HG03108 (cell line): ENCODE measurements at regions not wholly inside any gene's neighbourhood (a gene's known extent, or its start where the extent isn't known, plus 50 kb on each side); places are given as distances from the start of the nearest gene placed in this dataset.
"Not testable (repeated sequence)": the region's sequence is repeated elsewhere in the genome, so short reads cannot be mapped to it uniquely, and the experiment has no call there.

Experiments used
- ATAC-seq: cut with Tn5 transposase; IDR thresholded peaks from one replicate; pipeline ENCODE4 v1.9.1; 2021; ENCODE audit warnings: moderate library complexity; ENCODE audit not compliant: unreplicated experiment

DNA sequence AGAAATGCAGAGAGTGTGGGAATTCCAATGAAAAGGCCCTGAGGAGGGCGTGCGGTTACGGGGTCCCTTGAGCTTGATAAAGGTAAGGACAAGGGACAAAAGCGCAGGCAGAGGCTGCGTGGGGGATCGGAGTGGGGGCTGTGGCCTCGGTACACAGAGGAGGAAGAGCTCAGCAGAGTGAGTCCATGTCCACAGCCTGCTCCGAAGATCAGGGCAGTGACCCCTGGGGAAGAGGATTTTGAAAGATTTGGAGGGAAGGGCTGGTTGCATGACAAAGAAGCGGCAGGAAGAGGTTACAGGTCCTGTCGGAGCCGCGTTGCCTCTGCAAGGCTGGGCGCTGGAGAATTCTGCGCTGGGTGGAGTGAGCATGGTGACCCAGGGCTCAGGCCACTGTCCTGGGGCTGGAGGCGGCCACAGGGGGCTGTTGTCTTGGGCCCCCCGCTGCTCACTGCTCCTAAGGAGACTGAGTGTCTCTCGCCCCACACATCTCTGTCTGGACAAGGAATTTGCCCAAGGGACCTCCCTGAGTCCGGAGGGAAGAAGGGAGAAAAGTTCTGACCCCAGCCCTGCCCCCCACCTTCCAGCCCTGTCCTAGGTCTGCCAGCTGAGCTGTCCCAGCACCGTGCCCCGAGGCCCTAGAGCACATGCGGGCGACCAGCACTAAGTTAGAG is 69.8 kb upstream of the INSIG1 start:
- no peak for ATAC-seq

DNA sequence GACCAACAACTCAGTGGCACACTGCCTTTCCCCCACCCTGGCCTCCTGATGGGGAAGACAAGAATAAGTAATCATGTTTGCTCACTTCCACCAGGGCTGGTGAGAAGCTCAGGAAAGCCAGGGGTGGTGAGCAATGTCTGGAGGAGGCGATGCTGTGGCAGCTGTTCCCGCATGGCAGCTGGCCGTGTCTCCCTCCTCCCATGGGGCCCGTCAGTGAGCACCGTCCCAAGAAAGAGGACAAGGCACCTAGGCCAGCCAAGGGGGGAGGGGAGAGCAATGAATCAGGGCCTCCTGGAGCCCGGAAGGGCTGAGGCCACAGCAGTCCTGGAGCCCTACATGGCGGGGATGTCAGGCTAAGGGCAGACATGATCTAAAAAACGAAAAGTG is 69.2 kb upstream of the INSIG1 start:
- ATAC-seq: no peak

DNA sequence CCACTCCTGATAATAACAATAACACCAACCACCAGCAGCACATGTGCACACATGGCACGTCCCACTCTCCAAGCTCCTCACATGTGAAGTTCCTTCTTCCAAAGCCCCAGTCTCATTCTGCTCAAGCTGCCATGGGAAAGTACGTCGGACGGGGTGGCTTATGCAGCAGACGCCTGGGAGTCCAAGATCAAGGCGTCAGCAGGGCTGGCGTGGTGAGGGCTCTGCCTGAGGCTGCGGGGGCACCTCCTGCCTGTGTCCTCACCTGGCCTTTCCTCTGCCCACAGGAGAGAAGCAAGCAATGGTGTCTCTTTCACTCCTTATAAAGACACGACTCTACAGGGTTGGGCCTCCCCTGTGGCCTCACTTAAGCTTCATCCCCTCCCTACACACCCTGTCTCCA is 68.8 kb upstream of the INSIG1 start:
- no peak for ATAC-seq

DNA sequence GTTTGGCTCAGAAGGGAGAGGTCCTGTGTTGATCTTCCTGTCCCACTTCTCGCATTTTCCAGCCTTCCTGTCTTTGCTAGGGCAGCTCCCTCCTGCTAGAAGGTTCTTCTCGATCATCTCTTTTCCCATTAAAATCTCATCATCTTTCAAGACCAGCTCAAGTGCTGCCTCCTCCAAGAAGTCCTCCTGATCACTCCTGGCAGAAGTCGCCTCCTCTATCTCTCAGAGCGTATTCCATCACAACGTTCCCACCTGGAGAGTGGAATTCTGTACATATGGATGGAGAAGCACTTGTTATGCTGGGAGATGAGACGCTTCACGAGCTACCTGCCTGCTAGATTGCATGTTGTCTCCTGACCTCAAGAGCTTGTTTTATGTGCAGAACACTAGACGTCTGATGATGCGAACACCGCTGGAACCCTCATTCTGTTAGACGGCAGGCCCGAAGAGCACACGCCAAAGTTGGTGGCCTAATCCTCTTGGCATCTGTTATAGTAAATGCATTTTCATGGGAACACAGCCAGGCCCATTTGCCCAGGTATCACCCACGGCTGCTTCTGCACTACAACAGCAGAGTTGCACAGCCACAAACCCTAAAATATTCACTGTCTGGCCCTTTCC is 68.0 kb upstream of the INSIG1 start:
- ATAC-seq: no peak

DNA sequence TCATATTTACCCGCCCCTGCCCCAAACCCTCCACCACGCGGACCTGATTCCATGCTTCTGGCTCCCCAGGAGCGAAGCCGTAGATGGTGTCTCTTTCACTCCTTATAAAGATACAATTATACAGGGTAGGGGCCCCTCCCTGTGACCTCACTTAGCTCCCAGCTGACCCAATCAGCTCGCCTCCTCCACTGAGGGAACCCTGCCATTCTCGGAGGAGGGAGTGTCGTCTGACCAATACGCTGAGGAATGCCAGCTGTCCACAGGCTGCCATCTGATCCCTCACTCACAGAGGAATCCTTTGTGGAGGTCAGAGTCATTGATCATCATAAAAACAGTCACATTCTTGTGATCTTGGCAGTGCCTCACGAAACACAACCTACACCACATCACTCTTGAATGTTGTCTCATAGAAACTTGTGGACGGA is 67.5 kb upstream of the INSIG1 start:
- ATAC-seq: no peak

DNA sequence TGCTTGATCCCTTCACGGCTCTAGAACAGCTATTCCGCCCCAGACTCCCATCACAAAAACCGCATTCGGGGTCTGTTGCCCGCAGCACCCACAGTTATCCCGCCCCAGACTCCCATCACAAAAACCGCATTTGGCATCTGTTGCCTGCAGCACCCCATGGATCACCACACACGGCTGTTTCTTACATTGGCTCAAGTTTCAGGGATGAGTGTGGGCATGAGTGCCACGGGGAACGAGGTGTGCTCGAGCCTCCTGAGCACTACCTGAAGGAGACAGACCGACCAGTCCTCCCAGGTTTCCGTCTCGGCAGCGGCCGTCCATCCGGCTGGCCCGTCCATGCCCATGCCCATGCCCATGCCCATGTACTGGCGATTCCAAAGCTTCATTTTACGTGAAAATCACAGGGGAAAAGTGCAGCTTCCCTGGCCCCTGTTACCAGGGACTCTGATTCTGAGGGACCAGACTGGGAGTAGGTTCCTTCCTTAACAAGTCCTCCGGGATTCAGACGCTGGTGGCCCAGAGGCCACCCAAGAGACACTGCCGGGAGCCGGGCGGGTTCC is 66.4 kb upstream of the INSIG1 start:
- ATAC-seq: no peak

DNA sequence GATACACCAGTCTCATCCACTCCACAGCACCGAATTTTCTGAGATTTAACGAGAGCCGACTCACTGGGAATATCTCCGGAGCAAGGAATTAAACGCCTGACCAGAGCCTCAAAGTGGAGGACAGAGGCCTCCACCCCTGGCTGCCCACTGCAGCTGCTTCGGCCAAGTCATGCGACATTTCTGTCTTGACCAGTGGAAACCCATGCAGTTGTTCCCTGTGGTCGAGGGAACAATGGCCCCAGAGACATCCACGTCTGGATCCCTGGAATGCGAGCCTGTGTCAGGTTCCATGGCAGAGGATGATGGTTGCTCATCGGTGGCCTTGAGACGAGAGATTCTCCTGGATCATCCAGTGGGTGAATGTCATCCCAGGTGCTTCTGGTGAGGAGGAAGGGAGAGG is 65.7 kb upstream of the INSIG1 start:
- no peak for ATAC-seq

DNA sequence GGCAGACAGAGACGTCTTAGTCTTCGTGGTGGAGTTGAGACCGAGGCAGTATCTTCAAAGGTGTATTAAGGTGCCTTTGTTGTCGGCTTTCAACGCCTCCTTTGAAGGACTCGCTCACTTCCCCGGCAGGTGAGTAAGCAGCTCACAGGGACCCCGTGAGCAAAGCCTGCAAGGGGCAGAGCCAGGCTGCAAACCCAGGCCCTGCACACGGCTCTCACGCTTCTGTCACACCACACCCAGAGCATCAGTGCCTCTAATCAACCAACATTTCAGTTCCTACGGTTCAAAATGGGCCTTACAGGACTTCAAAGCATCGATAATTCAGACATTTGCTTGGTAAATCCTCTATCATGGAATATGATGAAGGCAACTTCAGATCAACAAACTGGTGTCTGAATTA is 64.8 kb upstream of the INSIG1 start:
- no peak for ATAC-seq

DNA sequence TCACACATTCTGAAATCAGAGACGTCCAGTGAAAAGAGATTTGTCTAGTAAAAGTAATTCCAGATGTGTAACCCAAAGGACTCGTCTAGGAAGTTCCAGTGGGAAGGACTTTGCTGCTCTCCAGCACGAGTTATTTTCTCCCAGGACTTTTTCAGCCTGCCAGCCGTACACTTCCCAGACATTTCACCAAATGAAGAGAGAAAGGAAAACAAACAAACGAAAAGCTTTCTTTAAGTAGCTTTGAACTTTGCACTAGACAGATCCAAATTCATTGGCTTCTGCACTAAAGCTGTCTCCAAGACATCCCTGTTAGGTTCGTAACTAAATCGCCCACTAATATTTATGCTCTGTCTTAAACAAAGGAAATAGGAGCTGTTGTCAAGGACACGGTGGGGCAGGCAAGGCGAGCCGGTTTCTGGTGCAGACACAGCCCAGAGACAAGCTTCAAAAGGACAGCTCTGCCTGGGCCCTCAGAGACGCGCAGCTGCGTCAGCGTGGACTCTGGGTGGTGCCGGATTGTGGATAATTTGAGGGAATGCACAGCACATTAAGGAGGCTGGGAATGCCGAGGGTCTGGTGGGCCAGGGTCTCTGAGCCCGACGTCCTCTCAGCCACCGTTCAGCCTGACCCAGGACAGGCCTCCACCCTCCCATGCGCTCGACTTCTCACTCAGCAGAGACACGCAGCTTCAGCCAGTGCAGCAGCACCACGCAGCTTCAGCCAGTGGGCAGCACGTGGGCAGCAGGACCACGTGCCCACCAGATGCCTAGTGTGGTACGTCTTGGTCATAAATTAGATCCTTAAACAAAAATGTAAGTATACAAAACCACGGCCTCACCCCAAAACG is 64.1 kb upstream of the INSIG1 start:
- ATAC-seq: no peak

DNA sequence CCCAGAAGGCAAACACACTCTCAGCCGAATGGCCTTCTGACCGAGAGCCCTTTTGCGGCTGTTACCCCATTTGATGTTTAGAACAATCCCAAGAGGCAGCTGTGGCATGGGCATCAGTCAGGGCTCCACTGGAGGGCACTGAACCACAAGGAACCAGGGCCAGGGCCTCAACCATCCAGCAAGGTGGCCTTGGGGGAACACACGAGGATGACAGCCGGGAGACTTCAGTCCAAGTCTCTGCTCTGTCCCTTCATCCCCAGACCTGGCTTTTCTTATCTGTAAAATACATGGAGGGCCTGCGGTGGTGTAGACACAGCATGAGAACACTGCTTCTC is 63.6 kb upstream of the INSIG1 start:
- no peak for ATAC-seq

DNA sequence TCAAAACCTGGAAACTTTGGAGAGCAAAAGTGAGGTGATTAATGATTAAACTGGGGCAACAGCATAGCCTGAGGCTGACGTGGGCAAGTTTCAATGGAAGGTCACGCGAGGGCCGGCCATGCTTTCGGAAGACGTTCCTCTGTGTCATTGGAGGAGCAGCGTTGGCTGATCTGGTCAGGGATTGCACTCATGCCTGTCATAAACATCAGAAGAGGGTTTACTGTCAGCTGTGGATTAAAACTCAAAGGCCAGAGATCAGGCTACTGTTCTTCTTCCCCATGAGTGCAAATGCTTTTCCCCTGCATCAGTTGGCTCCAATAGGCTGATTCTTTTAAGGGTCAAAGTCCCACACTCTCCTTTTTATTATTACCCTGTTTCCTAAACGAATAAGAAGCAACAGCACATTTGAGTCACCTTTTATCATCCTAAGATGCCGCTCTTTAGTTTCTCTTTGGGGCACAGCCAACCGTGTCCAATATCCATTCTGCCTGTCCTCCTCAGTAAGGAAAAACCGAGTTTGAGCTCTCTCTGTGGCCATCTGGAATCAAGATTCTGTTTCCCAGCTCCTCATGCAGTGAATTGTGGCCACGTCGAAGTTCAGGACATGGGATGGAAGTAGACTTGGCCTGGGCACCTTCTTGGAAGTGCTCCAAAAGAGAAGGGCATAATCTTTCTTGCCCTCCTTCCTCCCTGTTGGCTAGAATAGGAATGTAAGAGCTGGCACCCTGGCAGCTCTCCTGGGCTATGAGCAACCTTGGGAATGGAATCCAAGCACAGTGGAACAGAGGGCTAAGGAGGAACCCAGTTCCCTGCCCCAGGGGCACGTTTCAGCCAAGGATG is 62.5 kb upstream of the INSIG1 start:
- ATAC-seq: no peak

DNA sequence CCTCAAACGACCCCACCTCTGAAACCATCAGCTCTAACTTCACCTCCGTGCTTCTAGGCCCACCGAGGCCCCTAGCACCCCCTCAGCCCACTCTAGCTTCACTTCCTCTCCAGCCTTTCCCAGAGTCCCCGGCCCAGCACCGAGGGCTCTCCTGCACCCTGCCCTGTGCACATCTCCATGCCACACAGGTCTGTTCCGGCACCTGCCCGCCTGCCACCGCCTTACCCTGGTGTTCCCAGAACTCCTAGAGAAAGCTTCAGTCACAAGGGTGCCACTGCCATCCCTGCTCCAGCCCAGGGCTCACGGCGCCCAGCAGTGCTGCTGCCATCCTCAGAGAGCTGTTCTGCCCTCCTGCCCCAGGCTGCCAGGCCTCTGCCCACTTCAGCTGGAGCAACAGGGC is 61.3 kb upstream of the INSIG1 start:
- ATAC-seq: no peak

DNA sequence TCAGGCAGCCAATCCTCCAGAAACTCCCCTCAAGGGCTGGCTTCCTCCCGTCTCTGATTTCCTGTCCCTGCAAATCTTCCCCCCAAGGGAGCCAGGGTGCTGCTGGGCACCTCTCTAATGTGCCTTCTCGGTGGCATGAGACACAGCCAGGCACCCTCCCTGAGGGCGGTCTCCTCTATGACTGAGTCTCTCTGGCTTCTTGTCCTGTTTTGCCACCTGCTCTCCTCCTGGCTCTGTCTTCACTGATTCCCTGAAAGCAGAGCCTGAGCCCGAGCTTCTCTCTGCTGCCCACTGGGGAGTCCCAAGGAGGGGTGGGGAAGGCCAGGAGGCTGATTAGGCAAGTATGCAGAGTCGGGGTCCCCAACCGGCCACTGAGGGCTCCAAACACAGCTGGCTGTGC is 60.4 kb upstream of the INSIG1 start:
- no peak for ATAC-seq

DNA sequence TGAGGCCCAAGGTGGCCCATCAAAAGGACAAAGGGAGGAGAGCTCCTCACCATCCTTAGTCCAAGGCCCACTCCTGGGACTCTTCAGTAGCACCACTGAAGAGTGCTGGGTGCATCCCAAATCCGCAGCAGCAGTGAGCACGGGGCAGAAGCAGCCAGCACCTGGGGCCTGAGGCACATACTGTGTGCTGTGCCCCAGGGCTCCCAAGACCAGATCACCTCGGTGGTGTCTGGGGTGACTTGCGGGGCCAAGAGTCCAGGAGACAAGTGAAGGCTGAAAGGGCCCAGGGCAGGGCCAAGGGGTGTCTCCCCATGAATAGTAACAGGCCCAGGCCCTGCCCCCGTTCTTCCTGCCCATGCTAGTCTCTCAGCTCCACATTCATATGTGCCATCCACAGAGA is 59.9 kb upstream of the INSIG1 start:
- no peak for ATAC-seq

DNA sequence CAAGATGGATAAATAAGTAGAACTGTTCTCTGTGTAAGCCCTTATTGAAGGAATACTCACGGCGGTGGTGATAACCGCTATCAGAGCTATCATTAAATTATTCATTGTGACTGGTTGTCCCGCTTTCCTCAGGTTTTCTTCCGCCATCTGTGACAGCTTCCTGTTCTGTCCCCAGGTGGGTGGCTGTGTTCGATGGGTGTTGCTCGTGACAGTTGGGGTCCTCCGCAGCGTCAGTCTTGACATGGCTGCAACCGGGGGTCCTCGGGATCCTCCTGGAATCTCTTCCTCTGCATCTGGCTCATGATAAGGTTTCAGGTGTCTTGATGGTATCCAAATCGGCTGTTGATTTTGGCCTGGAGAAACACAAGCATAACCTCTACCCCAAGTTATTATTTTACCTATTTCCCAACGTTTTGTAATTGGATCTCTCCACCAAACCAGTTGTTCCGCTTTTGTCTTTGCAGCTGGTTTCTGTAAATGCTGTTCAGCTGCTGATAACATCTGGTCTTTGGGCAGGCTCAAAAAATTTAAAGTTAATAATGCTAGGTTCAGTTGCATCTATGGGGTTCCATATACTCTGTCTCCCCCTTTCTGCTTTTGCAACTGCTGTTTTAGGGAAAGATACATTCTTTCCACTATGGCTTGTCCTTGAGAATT is 58.1 kb upstream of the INSIG1 start:
- ATAC-seq: not testable (repeated sequence)

DNA sequence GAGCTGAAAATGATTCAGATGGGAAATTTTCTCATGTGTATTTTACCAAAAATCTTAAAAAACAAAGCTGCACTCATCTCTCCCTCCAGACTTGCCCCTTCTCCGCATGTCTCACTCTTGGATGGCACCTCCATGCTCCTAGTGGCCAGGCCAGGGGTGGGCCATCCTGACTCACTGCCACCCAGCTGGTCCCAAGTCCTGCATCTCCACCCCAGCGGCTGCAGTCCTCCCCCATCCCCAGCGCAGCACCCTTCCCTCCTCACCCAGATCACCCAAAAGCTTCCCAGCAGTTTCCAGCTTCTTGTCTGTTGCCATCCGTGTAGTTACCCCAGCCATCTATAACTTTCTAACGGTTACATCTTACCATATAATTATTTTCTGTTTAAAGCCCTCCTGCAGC is 53.0 kb upstream of the INSIG1 start:
- no peak for ATAC-seq

DNA sequence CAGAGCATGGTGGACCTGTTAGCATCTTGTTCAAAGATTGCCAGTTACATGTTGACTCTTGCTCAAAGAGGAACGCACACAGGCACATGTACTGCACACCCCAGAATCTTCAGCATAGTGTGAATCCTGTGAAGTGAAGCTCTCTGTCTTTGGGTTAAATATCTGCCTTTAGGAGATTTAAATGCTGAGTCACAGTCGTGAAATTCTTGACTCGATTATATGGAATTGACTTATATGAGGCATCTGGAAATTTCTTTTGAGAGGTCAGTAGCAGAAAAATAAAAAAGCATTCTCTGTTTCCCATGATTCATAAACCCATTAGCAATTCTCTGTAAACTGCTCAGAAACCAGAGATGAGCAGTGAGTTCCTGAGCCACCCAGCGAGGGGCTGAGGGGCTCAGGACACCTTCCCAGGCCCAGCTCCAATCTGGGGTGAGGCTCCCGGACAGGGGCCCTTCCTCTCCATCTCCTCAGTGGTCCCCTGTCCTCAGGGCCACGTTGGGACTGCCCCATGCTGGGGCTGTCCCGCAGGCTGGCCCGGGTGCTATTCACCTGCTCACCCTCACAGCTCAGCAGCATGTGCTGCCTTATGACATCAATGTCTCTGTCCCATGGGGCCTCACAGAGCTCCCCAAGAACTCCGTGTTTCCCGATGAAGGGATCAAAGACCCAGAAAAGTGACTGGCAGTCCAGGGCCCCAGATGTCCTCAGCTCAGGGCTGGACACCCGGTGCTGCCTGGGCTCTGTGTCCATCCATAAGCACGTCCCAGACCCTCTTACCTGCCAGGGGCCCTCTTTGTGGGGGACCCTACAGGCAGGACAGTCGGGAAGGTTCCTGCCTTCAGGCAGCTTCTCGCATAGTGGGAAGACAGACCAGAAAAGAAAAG is 50.0 kb upstream of the INSIG1 start:
- ATAC-seq: no peak
